GM21737 (cell line): ENCODE measurements at regions not wholly inside any gene's neighbourhood (a gene's known extent, or its start where the extent isn't known, plus 50 kb on each side); places are given as distances from the start of the nearest gene placed in this dataset.

Experiments
- ATAC-seq: cut with Tn5 transposase; IDR thresholded peaks from one replicate; pipeline ENCODE4 v1.9.1; 2021; ENCODE audit warnings: mild to moderate bottlenecking, moderate library complexity; ENCODE audit not compliant: unreplicated experiment

DNA sequence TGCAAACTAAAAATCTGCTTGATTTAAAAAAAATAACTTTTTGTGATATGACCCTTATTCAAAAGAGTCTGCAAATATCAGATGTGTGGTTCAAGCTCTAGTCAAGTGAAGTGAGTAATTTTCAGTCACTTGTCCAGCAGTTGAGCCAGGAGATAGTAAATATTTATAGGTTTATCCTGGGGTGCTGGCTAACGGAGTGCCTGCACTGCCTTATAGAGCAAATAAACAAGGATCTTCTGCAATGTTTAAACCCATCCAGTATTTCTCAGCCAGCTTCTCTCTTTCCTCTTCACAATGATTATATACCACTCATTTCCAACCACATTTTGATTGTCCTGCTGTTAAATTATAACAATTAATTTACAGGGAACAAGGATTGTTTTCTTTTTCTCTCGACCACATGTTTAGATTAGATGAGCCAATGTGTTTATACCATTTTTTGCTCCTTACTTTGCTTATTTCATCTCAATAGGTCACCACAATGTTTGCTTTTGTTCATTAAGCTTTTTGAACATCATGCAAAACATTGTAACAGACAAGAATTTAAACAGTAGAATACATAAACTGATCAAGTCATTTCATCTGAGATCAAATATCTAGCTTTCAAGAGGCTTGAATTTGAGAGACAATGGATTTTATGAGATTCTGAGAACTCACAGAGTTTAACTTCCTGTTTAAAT, 60.3 kb upstream of the GREM2 start:
- no peak for ATAC-seq

GRCh38 chr1:240667351-240667750, 55.4 kb upstream of the GREM2 start:
- no peak for ATAC-seq

DNA sequence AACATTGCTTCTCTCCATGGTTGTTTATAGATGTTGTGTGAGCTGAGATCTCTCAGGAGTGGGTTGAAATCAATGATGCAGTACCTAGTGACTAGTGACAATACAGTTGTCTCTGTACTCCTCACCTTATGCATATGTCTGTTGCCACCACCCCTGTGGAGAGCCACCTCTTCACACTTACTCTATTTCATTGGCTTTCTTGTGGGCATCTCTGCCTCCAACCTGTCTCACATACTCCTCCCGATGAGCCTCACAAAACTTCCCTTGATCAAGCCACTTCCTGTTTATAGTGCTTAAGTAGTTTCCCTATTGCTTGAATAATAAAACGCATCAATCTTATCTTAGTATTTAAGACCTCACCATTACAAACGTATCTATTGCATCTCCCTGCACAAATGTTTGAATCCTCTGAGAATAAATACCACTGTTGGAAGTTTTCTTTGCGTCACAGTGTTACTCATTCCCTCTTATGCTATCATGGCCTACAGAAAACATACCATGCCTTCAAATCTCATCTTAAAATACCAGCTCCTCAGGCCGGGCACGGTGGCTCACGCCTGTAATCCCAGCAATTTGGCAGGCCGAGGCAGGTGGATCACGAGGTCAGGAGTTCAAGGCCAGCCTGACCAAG, 54.7 kb upstream of the GREM2 start:
- ATAC-seq: no peak

DNA sequence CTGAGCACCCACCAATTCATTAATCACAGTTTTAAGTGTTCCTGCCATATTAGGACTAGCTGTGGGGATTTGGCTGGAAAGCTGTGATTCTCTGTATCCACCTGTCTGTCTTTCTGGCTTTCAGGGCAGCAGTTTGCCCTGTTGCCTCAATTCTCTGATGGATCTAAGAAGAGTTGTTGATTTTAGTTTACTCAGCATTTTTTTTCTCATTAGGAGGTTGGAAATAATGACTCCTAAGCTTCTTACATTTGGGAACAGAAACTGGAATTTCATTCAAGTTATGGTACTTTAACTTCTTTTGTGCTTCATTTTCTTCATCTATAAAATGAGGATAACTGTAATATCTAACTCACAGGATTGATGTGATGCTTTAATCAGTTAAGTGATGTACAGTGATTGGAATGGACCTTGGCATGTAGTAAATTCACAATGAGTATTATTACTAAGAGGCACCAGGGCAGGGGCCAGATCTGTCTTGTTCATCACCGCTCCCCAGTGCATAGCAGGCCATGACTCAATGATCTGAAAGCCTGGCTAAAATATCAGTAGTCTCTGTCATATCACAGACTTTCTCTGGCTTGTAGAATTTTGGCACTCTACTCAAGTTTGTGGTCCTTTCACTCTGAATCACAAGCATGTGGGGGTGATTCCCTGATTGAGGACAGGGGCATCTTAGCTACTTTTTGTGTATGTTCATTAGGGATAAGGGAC, 51.4 kb upstream of the GREM2 start:
- ATAC-seq: no peak
